Neural cell (in vitro differentiated cells): ENCODE measurements at regions not wholly inside any gene's neighbourhood (a gene's known extent, or its start where the extent isn't known, plus 50 kb on each side); places are given as distances from the start of the nearest gene placed in this dataset.

Experiments used
- CTCF ChIP-seq: fragments of 450-650 bp; IDR thresholded peaks from 2 replicates; pipeline ENCODE4 v1.5.1; 2014; ENCODE audit warnings: antibody characterized with exemption, mild to moderate bottlenecking, moderate library complexity; ENCODE audit not compliant: poor library complexity, severe bottlenecking
- EP300 ChIP-seq: fragments of 450-650 bp; conservative IDR thresholded peaks from 2 replicates; pipeline ENCODE4 v1.6.1; 2014; ENCODE audit warnings: antibody characterized with exemption, mild to moderate bottlenecking, moderate library complexity; ENCODE audit not compliant: poor library complexity, severe bottlenecking
- EZH2 ChIP-seq: fragments of 200-600, 300-800 bp; shearing (Covaris generic), sonication (generic); IDR thresholded peaks from 2 replicates; pipeline ENCODE4 v1.6.1; 2014; ENCODE audit warnings: antibody characterized with exemption, low read length, borderline replicate concordance, mild to moderate bottlenecking; ENCODE audit not compliant: insufficient read depth, poor library complexity, severe bottlenecking
- MXI1 ChIP-seq: fragments of 450-650 bp; conservative IDR thresholded peaks from 2 replicates; pipeline ENCODE4 v1.6.1; 2014; ENCODE audit warnings: antibody characterized with exemption, mild to moderate bottlenecking; ENCODE audit not compliant: poor library complexity, severe bottlenecking
- POLR2AphosphoS5 ChIP-seq: IDR thresholded peaks from 2 replicates; pipeline ENCODE4 v1.6.1; 2012
- RAD21 ChIP-seq: fragments of 450-650 bp; conservative IDR thresholded peaks from 2 replicates; pipeline ENCODE4 v1.6.1; 2014; ENCODE audit warnings: antibody characterized with exemption, mild to moderate bottlenecking, moderate library complexity
- REST ChIP-seq: IDR thresholded peaks from 2 replicates; pipeline ENCODE4 v1.6.1; 2012; ENCODE audit warnings: borderline replicate concordance
- SMC3 ChIP-seq: fragments of 450-650 bp; conservative IDR thresholded peaks from 2 replicates; pipeline ENCODE4 v1.6.1; 2014; ENCODE audit warnings: antibody characterized with exemption, mild to moderate bottlenecking, moderate library complexity; ENCODE audit not compliant: poor library complexity
- TAF1 ChIP-seq: IDR thresholded peaks from 2 replicates; pipeline ENCODE4 v1.6.1; 2012; ENCODE audit warnings: low read depth

GRCh38 chr1:56298866-56299265 lies 280.5 kb downstream of the PLPP3 start:
- TF ChIP-seq EZH2 = no peak
- no peak for TF ChIP-seq CTCF
- no peak for TF ChIP-seq POLR2AphosphoS5
- TF ChIP-seq TAF1 = no peak
- no peak for TF ChIP-seq EP300
- no peak for TF ChIP-seq SMC3
- no peak for TF ChIP-seq RAD21
- no peak for TF ChIP-seq REST
- TF ChIP-seq MXI1 = no peak
